ENCODE measurements at regions not wholly inside any gene's neighbourhood (a gene's known extent, or its start where the extent isn't known, plus 50 kb on each side); places are given as distances from the start of the nearest gene placed in this dataset.

DNA sequence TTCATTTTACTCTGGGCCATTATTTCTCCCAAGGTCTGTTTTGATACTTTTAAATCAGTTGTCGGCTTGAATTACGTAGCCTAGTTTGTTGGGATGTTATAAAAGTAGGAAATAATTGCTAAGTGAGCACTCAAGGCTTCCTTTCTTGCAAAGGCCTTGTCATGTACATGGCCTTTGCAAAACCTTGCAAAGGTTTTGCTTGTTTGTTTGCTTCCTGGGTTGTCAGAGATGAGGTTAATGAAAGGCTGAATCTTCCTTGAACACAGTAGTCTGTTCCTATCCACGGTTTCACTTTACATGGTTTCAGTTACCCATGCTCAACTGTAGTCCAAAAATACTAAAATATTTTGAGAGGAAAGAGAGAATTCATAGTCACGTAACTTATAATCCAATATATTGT is 113.5 kb downstream of the NAA11 start:
- TF ChIP-seq, protein P1, sequence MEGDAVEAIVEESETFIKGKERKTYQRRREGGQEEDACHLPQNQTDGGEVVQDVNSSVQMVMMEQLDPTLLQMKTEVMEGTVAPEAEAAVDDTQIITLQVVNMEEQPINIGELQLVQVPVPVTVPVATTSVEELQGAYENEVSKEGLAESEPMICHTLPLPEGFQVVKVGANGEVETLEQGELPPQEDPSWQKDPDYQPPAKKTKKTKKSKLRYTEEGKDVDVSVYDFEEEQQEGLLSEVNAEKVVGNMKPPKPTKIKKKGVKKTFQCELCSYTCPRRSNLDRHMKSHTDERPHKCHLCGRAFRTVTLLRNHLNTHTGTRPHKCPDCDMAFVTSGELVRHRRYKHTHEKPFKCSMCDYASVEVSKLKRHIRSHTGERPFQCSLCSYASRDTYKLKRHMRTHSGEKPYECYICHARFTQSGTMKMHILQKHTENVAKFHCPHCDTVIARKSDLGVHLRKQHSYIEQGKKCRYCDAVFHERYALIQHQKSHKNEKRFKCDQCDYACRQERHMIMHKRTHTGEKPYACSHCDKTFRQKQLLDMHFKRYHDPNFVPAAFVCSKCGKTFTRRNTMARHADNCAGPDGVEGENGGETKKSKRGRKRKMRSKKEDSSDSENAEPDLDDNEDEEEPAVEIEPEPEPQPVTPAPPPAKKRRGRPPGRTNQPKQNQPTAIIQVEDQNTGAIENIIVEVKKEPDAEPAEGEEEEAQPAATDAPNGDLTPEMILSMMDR (IDR thresholded peaks at IDR 0.05), result no peak
- TF ChIP-seq EZH2 (IDR thresholded peaks at IDR 0.05; ENCODE audit: borderline replicate concordance, insufficient read depth, low read depth, low read length, poor library complexity, severe bottlenecking), result no peak
